H9 (cell line): ENCODE measurements at regions not wholly inside any gene's neighbourhood (a gene's known extent, or its start where the extent isn't known, plus 50 kb on each side); places are given as distances from the start of the nearest gene placed in this dataset.

Experiments used
- DNase-seq: peaks from one replicate; pipeline ENCODE4 v3.0.0-alpha.2; 2017
- H2AFZ ChIP-seq: one replicate; pipeline ENCODE4 v1.6.1; 2013; ENCODE audit warnings: mild to moderate bottlenecking, low read length, control low read depth, moderate library complexity
- H2AK5ac ChIP-seq: 2 replicates; pipeline ENCODE4 v1.6.1; 2013; ENCODE audit warnings: low read length, control low read depth, mixed read lengths; ENCODE audit not compliant: insufficient read length
- H2BK120ac ChIP-seq: one replicate; pipeline ENCODE4 v1.6.1; 2013; ENCODE audit warnings: low read depth, mild to moderate bottlenecking, low read length, control low read depth, inconsistent platforms; ENCODE audit not compliant: poor library complexity, severe bottlenecking
- H2BK12ac ChIP-seq: 2 replicates; pipeline ENCODE4 v1.6.1; 2013; ENCODE audit warnings: low read length, control low read depth, mixed read lengths, low read depth; ENCODE audit not compliant: insufficient read length
- H2BK15ac ChIP-seq: 2 replicates; pipeline ENCODE4 v1.6.1; 2013; ENCODE audit warnings: low read depth, low read length, control low read depth
- H2BK20ac ChIP-seq: one replicate; pipeline ENCODE4 v1.6.1; 2013; ENCODE audit warnings: low read depth, mild to moderate bottlenecking, low read length, control low read depth, inconsistent platforms; ENCODE audit not compliant: poor library complexity, severe bottlenecking
- H2BK5ac ChIP-seq: 2 replicates; pipeline ENCODE4 v1.6.1; 2013; ENCODE audit warnings: low read length, control low read depth, mixed read lengths; ENCODE audit not compliant: insufficient read length
- H3K14ac ChIP-seq: 2 replicates; pipeline ENCODE4 v1.6.1; 2013; ENCODE audit warnings: low read length, control low read depth; ENCODE audit not compliant: insufficient read depth
- H3K18ac ChIP-seq: 2 replicates; pipeline ENCODE4 v1.6.1; 2013; ENCODE audit warnings: low read depth, mild to moderate bottlenecking, mixed read lengths, low read length, control low read depth; ENCODE audit not compliant: insufficient read length
- H3K23ac ChIP-seq: 2 replicates; pipeline ENCODE4 v1.6.1; 2013; ENCODE audit warnings: low read length, control low read depth, mixed read lengths, low read depth; ENCODE audit not compliant: insufficient read length
- H3K23me2 ChIP-seq: 2 replicates; pipeline ENCODE4 v1.6.1; 2013; ENCODE audit warnings: low read depth, mild to moderate bottlenecking, mixed read lengths, low read length, control low read depth; ENCODE audit not compliant: insufficient read length, poor library complexity, severe bottlenecking
- H3K27ac ChIP-seq: 2 replicates; pipeline ENCODE4 v1.5.1; 2013; ENCODE audit warnings: low read length, control low read depth, mixed read lengths, low read depth; ENCODE audit not compliant: insufficient read length
- H3K27me3 ChIP-seq: 2 replicates; pipeline ENCODE4 v1.6.1; 2013; ENCODE audit warnings: low read length, control low read depth, inconsistent platforms; ENCODE audit not compliant: insufficient read depth
- H3K4ac ChIP-seq: 2 replicates; pipeline ENCODE4 v1.6.1; 2013; ENCODE audit warnings: low read depth, mild to moderate bottlenecking, control low read depth, inconsistent platforms, low read length, moderate library complexity
- H3K4me1 ChIP-seq: 2 replicates; pipeline ENCODE4 v1.6.1; 2013; ENCODE audit warnings: low read length, control low read depth, inconsistent platforms; ENCODE audit not compliant: insufficient read depth
- H3K4me2 ChIP-seq: 2 replicates; pipeline ENCODE4 v1.6.1; 2013; ENCODE audit warnings: low read length, control low read depth, mixed read lengths; ENCODE audit not compliant: insufficient read length, insufficient read depth
- H3K56ac ChIP-seq: 2 replicates; pipeline ENCODE4 v1.6.1; 2013; ENCODE audit warnings: low read depth, mild to moderate bottlenecking, mixed read lengths, low read length, control low read depth; ENCODE audit not compliant: insufficient read length
- H3K79me1 ChIP-seq: 2 replicates; pipeline ENCODE4 v1.6.1; 2013; ENCODE audit warnings: low read depth, mild to moderate bottlenecking, moderate library complexity, low read length, control low read depth, inconsistent platforms; ENCODE audit not compliant: insufficient read depth, poor library complexity, severe bottlenecking
- H3K79me2 ChIP-seq: 2 replicates; pipeline ENCODE4 v1.6.1; 2013; ENCODE audit warnings: low read length, control low read depth, inconsistent platforms; ENCODE audit not compliant: insufficient read depth
- H3K9ac ChIP-seq: 2 replicates; pipeline ENCODE4 v1.6.1; 2013; ENCODE audit warnings: low read length, control low read depth, mixed read lengths; ENCODE audit not compliant: insufficient read length; ENCODE audit errors: extremely low read depth
- H3K9me3 ChIP-seq: one replicate; pipeline ENCODE4 v1.6.1; 2013; ENCODE audit warnings: low read depth, low read length, inconsistent platforms; ENCODE audit not compliant: control insufficient read depth
- H3T11ph ChIP-seq: one replicate; pipeline ENCODE4 v1.6.1; 2013; ENCODE audit warnings: mild to moderate bottlenecking, low read length, control low read depth, inconsistent platforms
- H4K20me1 ChIP-seq: one replicate; pipeline ENCODE4 v1.6.1; 2013; ENCODE audit not compliant: control insufficient read depth, insufficient read length, insufficient read depth
- H4K5ac ChIP-seq: 2 replicates; pipeline ENCODE4 v1.6.1; 2013; ENCODE audit warnings: low read depth, mild to moderate bottlenecking, mixed read lengths, low read length, control low read depth; ENCODE audit not compliant: insufficient read length
- H4K8ac ChIP-seq: replicated peaks from 2 replicates; pipeline ENCODE4 v1.6.1; 2013; ENCODE audit warnings: low read length, control low read depth, mixed read lengths, low read depth; ENCODE audit not compliant: insufficient read length
- H4K91ac ChIP-seq: 2 replicates; pipeline ENCODE4 v1.6.1; 2013; ENCODE audit warnings: low read depth, mild to moderate bottlenecking, moderate library complexity, mixed read lengths, low read length, control low read depth; ENCODE audit not compliant: insufficient read length
- H3K27ac Mint-ChIP-seq, 3 experiments: 2 replicates in 2 of 3; 3 replicates in 1 of 3; pipeline ENCODE4 v1.8.0; 2020 to 2021; ENCODE audit warnings: mixed read lengths in 3 of 3, mild to moderate bottlenecking in 1 of 3, moderate library complexity in 1 of 3
- H3K27me3 Mint-ChIP-seq: 2 replicates; pipeline ENCODE4 v1.8.0; 2021; ENCODE audit warnings: low read depth, mild to moderate bottlenecking, moderate library complexity, mixed read lengths
- H3K36me3 Mint-ChIP-seq, 3 experiments: 2 replicates in 2 of 3; 3 replicates in 1 of 3; pipeline ENCODE4 v1.8.0; 2020 to 2021; ENCODE audit warnings: low read depth in 3 of 3, mixed read lengths in 3 of 3; ENCODE audit not compliant: insufficient read depth in 1 of 3
- H3K4me1 Mint-ChIP-seq, 2 experiments: 2 replicates each; pipeline ENCODE4 v1.8.0; 2020; ENCODE audit warnings: mixed read lengths in 2 of 2
- H3K4me3 Mint-ChIP-seq, 2 experiments: 2 replicates in 1 of 2; 3 replicates in 1 of 2; pipeline ENCODE4 v1.8.0; 2020 to 2021; ENCODE audit warnings: mild to moderate bottlenecking in 2 of 2, mixed read lengths in 2 of 2, moderate library complexity in 1 of 2
- H3K9me3 Mint-ChIP-seq, 2 experiments: 2 replicates in 1 of 2; 3 replicates in 1 of 2; pipeline ENCODE4 v1.8.0; 2020; ENCODE audit warnings: mild to moderate bottlenecking in 2 of 2, mixed read lengths in 2 of 2, moderate library complexity in 1 of 2
- WGBS: extraction: QIAGEN DNeasy Blood & Tissue Kit; methylation state at CpG from one replicate; pipeline ENCODE4 v1.1.7; 2013; ENCODE audit warnings: missing lambda C conversion rate, low lambda C conversion rate, mixed read lengths; ENCODE audit not compliant: insufficient read length; ENCODE audit errors: extremely low coverage; 5-methylcytosine and 5-hydroxymethylcytosine counted together
- TF ChIP-seq, protein P1 (sequence below): fragments of 200-600 bp; sonication (generic); conservative IDR thresholded peaks from 3 replicates; pipeline ENCODE4 v1.8.0; 2021; ENCODE audit warnings: antibody characterized with exemption, mild to moderate bottlenecking

DNA sequence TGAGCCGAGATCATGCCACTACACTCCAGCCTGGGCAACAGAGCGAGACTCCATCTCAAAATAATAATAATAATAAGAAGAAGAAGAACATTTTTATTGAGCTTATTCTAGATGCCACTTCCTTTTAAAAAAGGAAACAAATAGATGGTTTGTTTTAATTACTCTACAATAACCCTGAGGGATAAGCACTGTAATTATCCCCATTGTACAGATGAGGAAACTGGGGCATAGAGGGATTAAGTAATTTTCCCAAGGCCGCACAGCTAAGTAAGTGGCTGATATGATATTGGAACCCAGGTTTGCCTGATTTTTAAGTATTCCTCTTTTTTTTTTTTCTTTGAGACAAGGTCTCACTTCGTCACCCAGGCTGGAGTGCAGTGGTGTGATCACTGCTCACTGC is 58.5 kb upstream of the LRIG2 start:
- Mint-ChIP-seq H3K9me3 (peaks cover 0 to 2% of the 10 kb centered on the region in 2 experiments; a peak in 1 of 5 replicates), H3K27me3 (no peaks in the 10 kb centered on the region), H3K4me3 (no peak overlapping the region), H3K36me3 (peaks cover 0 to 8% (median 7%) of the 10 kb centered on the region in 3 experiments; a peak in 4 of 7 replicates), H3K27ac (no peak overlapping the region), H3K4me1 (no peaks in the 10 kb centered on the region)
- H3K23ac ChIP-seq, result no peak overlapping the region
- no CpG with 5 or more reads among the region's 4 CpGs for WGBS
- H2BK15ac ChIP-seq, result no peak overlapping the region
- H3K56ac ChIP-seq, result no peak overlapping the region
- H3K9ac ChIP-seq, result no peak overlapping the region
- no peaks in the 10 kb centered on the region for H3K23me2 ChIP-seq
- H3K14ac ChIP-seq, result no peak overlapping the region
- TF ChIP-seq, protein P1, sequence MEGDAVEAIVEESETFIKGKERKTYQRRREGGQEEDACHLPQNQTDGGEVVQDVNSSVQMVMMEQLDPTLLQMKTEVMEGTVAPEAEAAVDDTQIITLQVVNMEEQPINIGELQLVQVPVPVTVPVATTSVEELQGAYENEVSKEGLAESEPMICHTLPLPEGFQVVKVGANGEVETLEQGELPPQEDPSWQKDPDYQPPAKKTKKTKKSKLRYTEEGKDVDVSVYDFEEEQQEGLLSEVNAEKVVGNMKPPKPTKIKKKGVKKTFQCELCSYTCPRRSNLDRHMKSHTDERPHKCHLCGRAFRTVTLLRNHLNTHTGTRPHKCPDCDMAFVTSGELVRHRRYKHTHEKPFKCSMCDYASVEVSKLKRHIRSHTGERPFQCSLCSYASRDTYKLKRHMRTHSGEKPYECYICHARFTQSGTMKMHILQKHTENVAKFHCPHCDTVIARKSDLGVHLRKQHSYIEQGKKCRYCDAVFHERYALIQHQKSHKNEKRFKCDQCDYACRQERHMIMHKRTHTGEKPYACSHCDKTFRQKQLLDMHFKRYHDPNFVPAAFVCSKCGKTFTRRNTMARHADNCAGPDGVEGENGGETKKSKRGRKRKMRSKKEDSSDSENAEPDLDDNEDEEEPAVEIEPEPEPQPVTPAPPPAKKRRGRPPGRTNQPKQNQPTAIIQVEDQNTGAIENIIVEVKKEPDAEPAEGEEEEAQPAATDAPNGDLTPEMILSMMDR, result no peak
- no peak overlapping the region for H2BK120ac ChIP-seq
- no peak overlapping the region for H4K8ac ChIP-seq
- no peak overlapping the region for H2AFZ ChIP-seq
- H2BK12ac ChIP-seq, result no peak overlapping the region
- H2AK5ac ChIP-seq, result no peak overlapping the region
- no peak overlapping the region for H2BK5ac ChIP-seq
- no peak overlapping the region for H2BK20ac ChIP-seq
- DNase-seq, result no peak
- no peak overlapping the region for H3K4ac ChIP-seq
- no peak overlapping the region for H3K18ac ChIP-seq
- H3K4me2 ChIP-seq, result no peak overlapping the region
- H3K9me3 ChIP-seq, result no peaks in the 10 kb centered on the region
- no peak overlapping the region for H3K27ac ChIP-seq
- H4K5ac ChIP-seq, result no peak overlapping the region
- no peaks in the 10 kb centered on the region for H3K4me1 ChIP-seq
- no peaks in the 10 kb centered on the region for H4K20me1 ChIP-seq
- H3T11ph ChIP-seq, result no peak overlapping the region
- no peaks in the 10 kb centered on the region for H3K79me2 ChIP-seq
- no peak overlapping the region for H4K91ac ChIP-seq
- H3K79me1 ChIP-seq, result no peaks in the 10 kb centered on the region
- H3K27me3 ChIP-seq, result no peaks in the 10 kb centered on the region
